CD8-positive, alpha-beta memory T cell (primary cell): ENCODE measurements at regions not wholly inside any gene's neighbourhood (a gene's known extent, or its start where the extent isn't known, plus 50 kb on each side); places are given as distances from the start of the nearest gene placed in this dataset.

Experiments used
- CTCF ChIA-PET: fragments of 350-600 bp; sonication (Branson Sonifier 250); formaldehyde crosslinking; loops from one replicate; lab custom pipeline; 2021; ENCODE audit warnings: antibody characterized with exemption; lab: Charles Lee
- POLR2A ChIA-PET: fragments of 350-600 bp; sonication (Branson Sonifier 250); formaldehyde crosslinking; loops from one replicate; lab custom pipeline; 2021; ENCODE audit warnings: antibody characterized with exemption; lab: Charles Lee
- DNase-seq, 5 donors: peaks; one replicate each; pipeline versions ENCODE4 v3.0.0 to v3.0.0-alpha.2; 2020 to 2022; ENCODE audit warnings: mixed read lengths in 1 of 5
- H3K27ac ChIP-seq: one replicate; pipeline ENCODE4 v1.7.0; 2013; ENCODE audit warnings: low read depth, mild to moderate bottlenecking, low read length, moderate library complexity
- H3K27me3 ChIP-seq: 2 replicates; pipeline ENCODE4 v1.7.0; 2013; ENCODE audit warnings: low read length, mild to moderate bottlenecking; ENCODE audit not compliant: insufficient read depth, poor library complexity, severe bottlenecking
- H3K36me3 ChIP-seq: 2 replicates; pipeline ENCODE4 v1.7.0; 2013; ENCODE audit warnings: mild to moderate bottlenecking, low read length, moderate library complexity; ENCODE audit not compliant: insufficient read depth
- H3K4me1 ChIP-seq: 2 replicates; pipeline ENCODE4 v1.7.0; 2013; ENCODE audit warnings: mild to moderate bottlenecking, low read length, moderate library complexity; ENCODE audit not compliant: insufficient read depth
- H3K4me3 ChIP-seq: 2 replicates; pipeline ENCODE4 v1.7.0; 2013; ENCODE audit warnings: mild to moderate bottlenecking, low read length
- H3K9me3 ChIP-seq: 2 replicates; pipeline ENCODE4 v1.7.0; 2013; ENCODE audit warnings: mild to moderate bottlenecking, low read length
- H3K27ac Mint-ChIP-seq, 8 donors: one replicate each; pipeline ENCODE4 v1.8.0; 2020 to 2021; ENCODE audit warnings: mixed read lengths in 8 of 8, mild to moderate bottlenecking in 6 of 8, inconsistent platforms in 3 of 8, moderate library complexity in 3 of 8
- H3K27me3 Mint-ChIP-seq, 2 donors: one replicate each; pipeline ENCODE4 v1.8.0; 2020 to 2021; ENCODE audit warnings: mixed read lengths in 2 of 2, mild to moderate bottlenecking in 1 of 2, moderate library complexity in 1 of 2
- H3K36me3 Mint-ChIP-seq, 3 donors: one replicate each; pipeline ENCODE4 v1.8.0; 2020 to 2021; ENCODE audit warnings: mixed read lengths in 3 of 3, inconsistent platforms in 1 of 3, mild to moderate bottlenecking in 1 of 3
- H3K4me1 Mint-ChIP-seq, 3 donors: one replicate each; pipeline ENCODE4 v1.8.0; 2020 to 2021; ENCODE audit warnings: mixed read lengths in 3 of 3, inconsistent platforms in 1 of 3, mild to moderate bottlenecking in 1 of 3
- H3K4me3 Mint-ChIP-seq, 7 donors: one replicate each; pipeline ENCODE4 v1.8.0; 2020 to 2021; ENCODE audit warnings: mixed read lengths in 7 of 7, mild to moderate bottlenecking in 6 of 7, moderate library complexity in 4 of 7, inconsistent platforms in 2 of 7
- H3K9me3 Mint-ChIP-seq, 5 donors: one replicate each; pipeline ENCODE4 v1.8.0; 2020 to 2022; ENCODE audit warnings: mixed read lengths in 5 of 5, mild to moderate bottlenecking in 3 of 5, moderate library complexity in 2 of 5, inconsistent platforms in 1 of 5

DNA sequence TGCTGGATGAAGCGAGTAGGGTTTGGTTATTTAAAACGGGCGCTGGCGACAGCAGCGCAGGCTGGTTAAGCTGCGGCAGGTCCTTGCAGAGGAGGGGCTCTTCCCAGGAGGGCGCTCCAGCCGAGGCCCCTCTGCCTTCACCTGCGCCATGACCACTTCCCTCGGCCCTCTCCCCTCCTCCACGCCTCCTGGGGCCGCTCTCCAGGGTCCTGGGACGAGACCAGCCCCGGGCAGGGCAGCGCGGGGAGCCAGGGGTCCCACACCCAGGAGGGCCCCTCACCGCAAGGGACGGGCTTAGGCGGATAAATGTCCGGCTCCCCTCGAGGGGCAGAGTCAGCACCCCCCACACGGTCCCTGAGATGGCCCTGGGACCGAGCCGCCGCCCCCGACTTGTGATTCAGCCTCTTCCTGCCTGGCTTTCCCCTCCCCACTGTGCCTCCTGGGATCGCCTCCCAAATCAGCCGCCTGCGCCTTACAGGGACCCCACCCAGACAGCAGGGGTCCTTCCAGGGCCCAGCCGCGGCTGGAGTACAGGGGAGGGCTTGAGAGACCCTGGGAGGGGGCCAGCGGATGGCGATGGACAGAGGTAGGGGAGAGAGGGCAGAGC is 380.7 kb downstream of the MATN1 start:
- H3K4me3 ChIP-seq = no peak overlapping the region
- peaks cover 26% of the 10 kb centered on the region in 2 donors for H3K27me3 Mint-ChIP-seq
- ChIA-PET POLR2A (no interaction called here), CTCF (no interaction called here)
- H3K27ac Mint-ChIP-seq = no peak overlapping the region
- no peak for DNase-seq
- H3K27ac ChIP-seq = no peak overlapping the region
- no peak overlapping the region for H3K4me3 Mint-ChIP-seq
- H3K4me1 ChIP-seq = no peaks in the 10 kb centered on the region
- no peaks in the 10 kb centered on the region for H3K27me3 ChIP-seq
- H3K9me3 ChIP-seq = no peaks in the 10 kb centered on the region
- H3K36me3 ChIP-seq = no peaks in the 10 kb centered on the region
- H3K36me3 Mint-ChIP-seq = peaks cover 0 to 2% (median 0%) of the 10 kb centered on the region in 3 donors
- no peaks in the 10 kb centered on the region for H3K4me1 Mint-ChIP-seq
- H3K9me3 Mint-ChIP-seq = peaks cover 3 to 9% (median 4%) of the 10 kb centered on the region in 5 donors

DNA sequence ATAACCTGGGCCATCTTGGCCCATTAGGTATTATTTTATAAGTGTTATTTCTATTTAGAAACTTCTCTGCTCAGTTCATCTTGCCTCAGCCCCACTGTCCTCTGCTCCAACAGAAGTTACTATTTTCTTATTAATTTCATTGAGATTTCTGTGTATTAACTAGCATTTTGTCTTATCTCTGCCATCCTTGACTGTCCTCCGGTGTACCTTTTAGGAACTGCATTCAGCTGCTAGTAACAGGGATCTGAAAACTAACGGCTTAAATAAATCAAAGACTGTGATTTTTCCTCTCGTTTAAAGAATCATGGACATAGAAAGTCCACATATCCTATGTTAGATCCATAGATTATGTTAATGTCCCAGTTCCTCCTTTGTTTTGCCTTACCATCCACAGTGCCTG is 382.5 kb downstream of the MATN1 start:
- ChIA-PET POLR2A (no interaction called here), CTCF (no interaction called here)
- H3K36me3 Mint-ChIP-seq = peaks cover 0 to 2% (median 0%) of the 10 kb centered on the region in 3 donors
- no peak overlapping the region for H3K4me3 ChIP-seq
- no peaks in the 10 kb centered on the region for H3K27me3 ChIP-seq
- H3K27ac ChIP-seq = no peak overlapping the region
- H3K4me1 ChIP-seq = no peaks in the 10 kb centered on the region
- H3K9me3 ChIP-seq = no peaks in the 10 kb centered on the region
- no peak overlapping the region for H3K4me3 Mint-ChIP-seq
- no peaks in the 10 kb centered on the region for H3K36me3 ChIP-seq
- no peak for DNase-seq
- peaks cover 24 to 25% of the 10 kb centered on the region in 2 donors for H3K27me3 Mint-ChIP-seq
- no peak overlapping the region for H3K27ac Mint-ChIP-seq
- H3K9me3 Mint-ChIP-seq = peaks cover 3 to 7% (median 4%) of the 10 kb centered on the region in 5 donors
- H3K4me1 Mint-ChIP-seq = no peaks in the 10 kb centered on the region

DNA sequence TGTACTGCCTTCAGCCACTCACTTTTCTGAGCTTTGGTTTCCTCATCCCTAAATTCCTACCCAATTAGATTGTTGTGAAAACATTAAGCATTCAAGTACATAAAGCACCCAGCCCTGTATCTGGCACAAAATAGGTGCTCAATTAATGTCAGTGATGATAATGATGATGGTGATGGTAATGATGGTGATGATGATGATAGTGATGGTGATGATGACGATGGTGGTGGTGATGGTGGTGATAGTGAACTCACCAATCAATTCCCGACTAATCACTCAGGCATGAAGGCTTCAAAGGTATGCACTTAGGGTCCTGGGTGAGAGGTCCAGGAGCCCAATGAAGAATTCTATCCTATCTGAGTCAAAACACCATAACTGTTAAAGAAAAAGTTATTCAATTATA is 383.5 kb downstream of the MATN1 start:
- Mint-ChIP-seq H3K9me3 (peaks cover 3 to 7% (median 4%) of the 10 kb centered on the region in 5 donors), H3K36me3 (peaks cover 0 to 2% (median 0%) of the 10 kb centered on the region in 3 donors), H3K4me1 (no peaks in the 10 kb centered on the region), H3K27me3 (peaks cover 17 to 22% of the 10 kb centered on the region in 2 donors), H3K4me3 (no peak overlapping the region), H3K27ac (no peak overlapping the region)
- H3K4me1 ChIP-seq = no peaks in the 10 kb centered on the region
- H3K27ac ChIP-seq = no peak overlapping the region
- DNase-seq = no peak
- no peaks in the 10 kb centered on the region for H3K27me3 ChIP-seq
- H3K9me3 ChIP-seq = no peaks in the 10 kb centered on the region
- ChIA-PET POLR2A (no interaction called here), CTCF (no interaction called here)
- H3K4me3 ChIP-seq = no peak overlapping the region
- H3K36me3 ChIP-seq = no peaks in the 10 kb centered on the region

DNA sequence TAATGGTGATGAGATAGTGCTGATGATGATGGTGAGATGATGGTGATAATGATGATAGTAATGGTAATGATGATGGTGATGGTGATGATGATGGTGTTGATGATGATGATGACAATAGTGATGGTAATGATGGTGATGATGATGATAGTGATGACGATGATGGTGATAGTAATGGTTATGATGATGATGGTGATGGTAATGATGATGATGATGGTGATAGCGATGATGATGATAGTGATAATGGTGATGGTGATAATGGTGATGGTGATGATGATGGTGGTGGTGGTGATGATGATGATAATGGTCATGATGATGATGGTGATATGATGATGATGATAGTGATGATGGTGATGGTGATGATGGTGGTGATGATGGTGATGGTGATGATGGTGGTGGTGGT is 384.6 kb downstream of the MATN1 start:
- CTCF ChIA-PET = no interaction called here
- no peak overlapping the region for H3K4me3 Mint-ChIP-seq
- H3K4me1 ChIP-seq = no peaks in the 10 kb centered on the region
- H3K36me3 ChIP-seq = no peaks in the 10 kb centered on the region
- POLR2A ChIA-PET = no interaction called here
- peaks cover 2 to 6% (median 3%) of the 10 kb centered on the region in 5 donors for H3K9me3 Mint-ChIP-seq
- H3K27me3 Mint-ChIP-seq = peaks cover 11 to 19% of the 10 kb centered on the region in 2 donors
- H3K9me3 ChIP-seq = no peaks in the 10 kb centered on the region
- H3K27ac ChIP-seq = no peak overlapping the region
- no peaks in the 10 kb centered on the region for H3K4me1 Mint-ChIP-seq
- H3K27ac Mint-ChIP-seq = no peak overlapping the region
- no peak for DNase-seq
- H3K36me3 Mint-ChIP-seq = peaks cover 0 to 2% (median 0%) of the 10 kb centered on the region in 3 donors
- no peaks in the 10 kb centered on the region for H3K27me3 ChIP-seq
- H3K4me3 ChIP-seq = no peak overlapping the region

DNA sequence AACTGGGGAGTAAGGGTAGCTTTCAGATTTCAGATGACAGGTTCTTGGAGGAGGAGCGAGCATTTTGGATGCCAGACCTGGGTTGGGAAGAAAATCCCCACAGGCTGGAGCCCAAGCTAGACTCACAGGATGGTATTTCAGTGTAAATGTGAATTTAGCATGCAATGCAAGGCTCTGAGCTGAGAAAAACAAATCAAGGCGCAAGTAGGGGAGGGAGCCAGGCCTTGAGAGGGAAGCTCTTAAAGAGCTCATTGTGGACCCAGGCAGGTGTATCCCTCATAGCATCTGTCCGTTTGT is 386.1 kb downstream of the MATN1 start:
- Histone ChIP-seq H3K27me3 (no peaks in the 10 kb centered on the region), H3K4me1 (no peaks in the 10 kb centered on the region), H3K27ac (no peak overlapping the region), H3K9me3 (no peaks in the 10 kb centered on the region), H3K4me3 (no peak overlapping the region), H3K36me3 (no peaks in the 10 kb centered on the region)
- Mint-ChIP-seq H3K27ac (no peak overlapping the region), H3K36me3 (no peaks in the 10 kb centered on the region), H3K9me3 (no peaks in the 10 kb centered on the region), H3K4me3 (no peak overlapping the region), H3K4me1 (no peaks in the 10 kb centered on the region), H3K27me3 (peaks cover 3 to 8% of the 10 kb centered on the region in 2 donors)
- CTCF ChIA-PET = interaction anchor here (1.3 kb wide), 1 partner anchor 43 kb away, joined by 3 read pairs; no protein-coding TSS in a partner anchor
- no peak for DNase-seq
- POLR2A ChIA-PET = no interaction called here

DNA sequence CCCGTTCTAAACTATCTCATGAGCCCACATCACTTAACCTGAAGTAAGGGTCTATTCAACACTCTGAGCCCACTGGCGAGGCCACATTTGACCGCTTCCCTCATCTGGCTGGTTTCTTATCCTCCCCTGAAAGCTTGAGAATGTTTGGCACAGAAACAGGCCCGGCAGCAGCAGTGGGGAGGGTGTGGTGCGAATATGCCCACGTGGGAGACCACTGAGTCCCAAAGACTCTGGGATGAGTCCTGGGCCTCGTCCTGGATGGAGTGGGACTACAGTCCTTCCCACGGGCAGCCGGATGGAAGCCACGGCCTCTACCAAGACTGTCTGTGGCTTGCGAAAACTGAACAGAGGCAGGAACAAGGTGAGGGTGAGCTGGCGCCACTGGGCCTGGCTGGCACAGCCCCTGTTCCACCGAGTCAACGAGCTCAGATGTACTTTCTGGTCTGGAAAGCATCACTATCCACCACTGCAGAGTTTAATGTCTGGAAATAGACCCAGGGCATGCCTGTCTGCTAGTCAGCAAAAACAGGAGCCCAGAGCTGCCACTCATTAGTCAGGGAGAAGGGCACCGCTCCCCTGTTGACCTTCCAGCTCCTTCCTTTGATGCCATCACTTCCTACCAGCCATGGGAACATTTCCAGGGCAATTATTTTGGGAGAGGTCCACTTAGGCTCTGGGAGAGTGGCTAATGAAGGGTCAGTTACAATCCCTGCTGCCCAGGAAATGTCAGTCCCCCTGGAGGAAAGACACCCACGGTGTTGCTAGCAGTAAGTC is 386.6 kb downstream of the MATN1 start:
- ChIA-PET POLR2A (no interaction called here), CTCF (interaction anchor here (1.2 to 1.3 kb wide), 2 partner anchors 16 to 44 kb away, joined by 3 read pairs; no protein-coding TSS in a partner anchor)
- Mint-ChIP-seq H3K9me3 (no peaks in the 10 kb centered on the region), H3K4me3 (no peak overlapping the region), H3K27me3 (peaks cover 3 to 4% of the 10 kb centered on the region in 2 donors), H3K27ac (no peak overlapping the region), H3K4me1 (no peaks in the 10 kb centered on the region), H3K36me3 (no peaks in the 10 kb centered on the region)
- Histone ChIP-seq H3K4me1 (no peaks in the 10 kb centered on the region), H3K4me3 (no peak overlapping the region), H3K9me3 (no peaks in the 10 kb centered on the region), H3K36me3 (no peaks in the 10 kb centered on the region), H3K27ac (no peak overlapping the region), H3K27me3 (no peaks in the 10 kb centered on the region)
- DNase-seq = no peak

DNA sequence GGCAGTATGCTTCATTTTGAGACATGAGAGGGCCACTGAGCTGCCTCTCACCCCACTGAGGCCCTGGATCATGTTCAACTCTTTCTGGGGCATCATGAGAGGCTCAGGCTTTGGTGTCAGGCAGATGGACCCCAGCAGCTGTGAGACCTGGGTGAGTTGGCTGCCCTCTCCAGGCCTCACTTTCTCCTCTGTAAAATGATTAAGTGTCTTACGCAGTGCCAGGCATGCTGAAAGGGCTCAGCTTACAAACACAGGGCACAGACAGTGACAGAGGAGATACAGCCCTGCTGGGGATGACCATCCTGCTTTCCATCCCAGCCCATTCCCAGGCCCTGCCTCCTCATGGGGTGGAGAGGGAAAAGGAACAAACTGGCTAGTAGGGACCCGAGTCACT is 387.4 kb downstream of the MATN1 start:
- CTCF ChIA-PET = interaction anchor here (1.2 kb wide), 1 partner anchor 15 kb away, joined by 3 read pairs; no protein-coding TSS in a partner anchor
- H3K9me3 Mint-ChIP-seq = no peaks in the 10 kb centered on the region
- no peak overlapping the region for H3K27ac Mint-ChIP-seq

DNA sequence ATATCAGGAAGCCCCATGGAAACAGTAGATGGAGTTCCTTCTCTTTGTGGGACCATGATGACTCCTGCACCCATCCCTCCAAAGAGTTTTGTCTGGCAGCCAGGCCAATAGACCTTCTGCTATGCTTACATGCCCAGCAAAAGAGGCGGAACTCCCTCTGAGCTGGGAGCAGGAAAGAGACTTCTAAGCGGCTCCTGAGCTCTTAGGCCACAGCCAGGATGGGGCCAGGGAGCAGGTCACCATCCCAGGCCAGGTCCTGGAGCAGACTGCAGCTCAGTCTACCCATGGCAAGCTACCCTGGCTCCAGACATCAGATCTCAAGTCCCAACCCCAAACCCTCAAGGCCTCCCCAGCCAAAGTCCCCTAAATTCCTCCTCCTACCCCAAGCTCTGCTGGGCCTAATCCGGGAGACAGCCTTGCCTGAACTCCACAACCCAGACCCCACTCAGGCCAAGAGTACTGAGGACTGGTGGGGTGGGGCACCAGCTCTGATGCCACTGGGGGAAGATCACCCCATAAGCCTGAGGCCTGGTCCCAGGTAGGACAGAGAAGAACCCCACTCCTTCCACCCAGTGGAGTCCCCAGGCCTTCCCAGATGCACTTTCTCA is 387.9 kb downstream of the MATN1 start:
- H3K27me3 ChIP-seq = no peaks in the 10 kb centered on the region
- H3K4me3 Mint-ChIP-seq = no peak overlapping the region
- no peak overlapping the region for H3K27ac ChIP-seq
- H3K4me1 Mint-ChIP-seq = no peaks in the 10 kb centered on the region
- no peaks in the 10 kb centered on the region for H3K36me3 Mint-ChIP-seq
- POLR2A ChIA-PET = no interaction called here
- peaks cover 3 to 4% of the 10 kb centered on the region in 2 donors for H3K27me3 Mint-ChIP-seq
- H3K27ac Mint-ChIP-seq = no peak overlapping the region
- no peak for DNase-seq
- no peaks in the 10 kb centered on the region for H3K36me3 ChIP-seq
- CTCF ChIA-PET = interaction anchor here (1.2 kb wide), 1 partner anchor 15 kb away, joined by 3 read pairs; no protein-coding TSS in a partner anchor
- no peaks in the 10 kb centered on the region for H3K9me3 Mint-ChIP-seq
- no peaks in the 10 kb centered on the region for H3K4me1 ChIP-seq
- no peak overlapping the region for H3K4me3 ChIP-seq
- H3K9me3 ChIP-seq = no peaks in the 10 kb centered on the region

More for the DNA sequence above, 387.4 kb downstream of the MATN1 start:
- Histone ChIP-seq H3K4me3 (no peak overlapping the region), H3K27ac (no peak overlapping the region), H3K36me3 (no peaks in the 10 kb centered on the region), H3K9me3 (no peaks in the 10 kb centered on the region), H3K27me3 (no peaks in the 10 kb centered on the region), H3K4me1 (no peaks in the 10 kb centered on the region)
- no peaks in the 10 kb centered on the region for H3K36me3 Mint-ChIP-seq
- no peak for DNase-seq
- H3K4me1 Mint-ChIP-seq = no peaks in the 10 kb centered on the region
- peaks cover 3 to 4% of the 10 kb centered on the region in 2 donors for H3K27me3 Mint-ChIP-seq
- POLR2A ChIA-PET = no interaction called here
- H3K4me3 Mint-ChIP-seq = no peak overlapping the region
